GM12874 (cell line): ENCODE measurements at regions not wholly inside any gene's neighbourhood (a gene's known extent, or its start where the extent isn't known, plus 50 kb on each side); places are given as distances from the start of the nearest gene placed in this dataset.

Experiments
- CTCF ChIP-seq: IDR thresholded peaks from 2 replicates; pipeline ENCODE4 v1.5.1; 2011; ENCODE audit warnings: low read depth, mild to moderate bottlenecking, control low read depth, low read length, moderate library complexity; ENCODE audit not compliant: insufficient read depth

- no peak for TF ChIP-seq CTCF
Measured at GRCh38 chr12:40569626-40570179, 122.5 kb upstream of the CNTN1 start.

GRCh38 chr12:40573024-40573423 is 119.2 kb upstream of the CNTN1 start:
- no peak for TF ChIP-seq CTCF

GRCh38 chr12:40575987-40576386 is 116.3 kb upstream of the CNTN1 start:
- no peak for TF ChIP-seq CTCF

- no peak for TF ChIP-seq CTCF
Measured at GRCh38 chr12:40577834-40578233, 114.4 kb upstream of the CNTN1 start.

- no peak for TF ChIP-seq CTCF
Measured at GRCh38 chr12:40579687-40580086, 112.6 kb upstream of the CNTN1 start.

- TF ChIP-seq CTCF, result no peak
Measured at GRCh38 chr12:40580346-40580745, 111.9 kb upstream of the CNTN1 start.

- no peak for TF ChIP-seq CTCF
Measured at GRCh38 chr12:40581889-40582288, 110.3 kb upstream of the CNTN1 start.
